ENCODE measurements at regions not wholly inside any gene's neighbourhood (a gene's known extent, or its start where the extent isn't known, plus 50 kb on each side); places are given as distances from the start of the nearest gene placed in this dataset.

DNA sequence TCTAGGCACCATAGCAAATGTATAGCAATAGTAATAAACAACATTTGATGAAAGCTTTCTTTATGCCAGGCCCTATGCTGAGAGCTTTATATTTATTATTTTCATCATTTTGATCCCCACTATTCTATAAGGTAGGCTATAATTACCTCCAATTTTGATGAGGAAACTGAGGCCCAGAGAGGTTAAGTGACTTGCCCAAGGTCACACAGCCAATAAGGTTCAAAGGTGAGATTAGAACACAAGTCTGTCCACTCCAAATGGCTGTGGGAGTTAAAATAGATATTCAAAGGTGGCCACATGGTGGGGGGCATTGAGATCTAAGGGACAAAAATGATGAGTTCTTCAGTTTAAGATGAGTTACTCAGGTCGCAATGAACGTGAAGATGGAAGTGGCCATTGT is 269.9 kb downstream of the BMP7 start:
- no peak for DNase-seq (ENCODE audit: low read depth, low spot score)

DNA sequence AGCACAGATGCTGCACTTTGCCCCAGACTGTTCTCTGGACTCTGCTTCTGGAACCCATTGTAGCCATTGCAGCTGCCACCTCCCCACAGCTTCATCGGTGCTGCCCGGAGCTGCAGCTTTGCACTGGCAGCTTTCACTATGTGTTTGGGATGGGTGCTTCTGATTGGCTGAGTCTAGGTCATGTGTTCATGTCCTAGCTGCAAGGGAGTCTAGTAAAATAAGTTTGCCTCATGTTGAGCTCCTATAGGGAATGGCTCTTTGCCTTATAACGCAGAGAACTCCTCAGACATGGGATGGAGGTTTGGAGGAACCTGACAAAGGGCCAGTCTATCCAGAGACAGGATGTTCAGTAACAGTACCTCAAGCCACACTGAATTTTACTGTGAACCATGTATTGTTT is 268.0 kb downstream of the BMP7 start:
- no peak for DNase-seq (ENCODE audit: low read depth, low spot score)

DNA sequence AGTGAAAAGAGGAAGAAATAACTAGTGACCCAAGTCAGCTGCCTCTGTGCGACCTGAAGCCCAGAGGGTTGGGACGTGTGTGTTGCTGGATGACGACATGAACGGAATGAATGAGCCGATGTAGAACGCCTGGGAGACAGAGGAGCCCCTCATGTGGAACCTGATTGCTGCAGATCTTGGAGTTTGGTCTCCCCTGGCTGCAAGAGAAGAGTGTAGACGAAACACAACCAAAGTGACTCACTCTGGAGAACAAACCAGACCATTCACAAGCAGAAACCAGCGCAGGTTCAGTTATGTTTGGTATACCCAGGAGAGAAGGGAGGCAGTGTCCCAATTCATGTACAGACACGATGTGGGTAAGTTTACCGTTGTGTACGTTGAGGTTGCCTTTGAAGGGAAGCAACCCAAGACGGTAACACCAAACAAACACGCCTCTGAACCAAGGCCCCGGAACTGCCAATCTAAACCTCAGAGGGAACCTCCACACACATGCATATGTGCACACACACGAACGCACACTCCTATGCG is 265.9 kb downstream of the BMP7 start:
- DNase-seq (ENCODE audit: low read depth, low spot score) = no peak

DNA sequence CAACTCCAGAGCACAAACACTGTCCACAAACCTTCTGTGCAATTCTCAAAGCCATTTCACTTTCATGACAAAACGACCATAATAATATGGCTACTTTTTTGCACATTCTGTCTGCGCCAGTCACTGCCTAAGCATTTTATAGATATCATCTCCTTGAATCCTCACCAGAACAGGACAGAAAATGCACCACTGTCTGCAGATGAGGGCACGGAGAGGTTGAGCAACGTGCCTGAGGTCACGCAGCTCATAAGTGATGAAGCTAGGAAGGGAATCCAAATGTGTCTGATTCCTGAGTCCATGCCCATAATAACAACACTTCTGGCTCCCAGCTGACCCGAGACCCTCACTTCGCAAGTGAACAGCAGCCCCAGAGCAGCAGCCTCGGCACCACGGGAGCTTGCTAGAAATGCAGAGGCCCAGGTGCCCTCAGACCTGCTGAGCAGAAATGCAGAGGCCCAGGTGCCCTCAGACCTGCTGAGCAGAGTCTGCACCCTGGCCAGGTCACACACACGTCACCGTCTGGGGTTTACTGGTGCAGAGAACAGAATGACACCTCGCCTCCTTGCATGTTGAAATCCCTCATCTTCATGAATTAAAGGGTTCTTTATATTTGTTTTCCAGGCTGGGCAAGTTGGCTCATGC is 265.2 kb downstream of the BMP7 start:
- no peak for DNase-seq (ENCODE audit: low read depth, low spot score)

DNA sequence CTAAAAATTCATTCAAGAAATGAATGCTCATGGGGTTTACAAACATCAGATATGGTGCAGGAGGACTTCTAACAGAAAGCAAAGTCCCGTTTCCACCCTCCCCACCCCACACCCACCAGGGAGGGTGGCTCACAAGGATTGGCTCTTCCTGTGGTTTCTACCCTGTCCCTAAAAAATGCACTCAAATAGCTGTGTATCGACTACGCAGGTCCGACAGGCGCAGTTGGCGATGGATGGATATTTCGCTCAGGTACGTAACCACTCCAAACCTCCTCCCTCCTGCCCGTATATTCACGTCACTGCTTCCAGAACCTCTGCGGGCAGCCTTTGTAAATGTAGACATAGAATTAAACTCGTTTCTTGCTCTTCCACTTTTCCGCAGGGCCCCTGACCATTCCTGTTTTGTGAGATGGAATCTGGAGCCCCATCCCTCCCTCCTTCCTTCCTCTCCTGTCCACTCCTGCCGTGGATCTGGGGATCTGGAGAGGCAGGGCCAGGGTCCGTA is 264.3 kb downstream of the BMP7 start:
- DNase-seq (ENCODE audit: low read depth, low spot score) = no peak

DNA sequence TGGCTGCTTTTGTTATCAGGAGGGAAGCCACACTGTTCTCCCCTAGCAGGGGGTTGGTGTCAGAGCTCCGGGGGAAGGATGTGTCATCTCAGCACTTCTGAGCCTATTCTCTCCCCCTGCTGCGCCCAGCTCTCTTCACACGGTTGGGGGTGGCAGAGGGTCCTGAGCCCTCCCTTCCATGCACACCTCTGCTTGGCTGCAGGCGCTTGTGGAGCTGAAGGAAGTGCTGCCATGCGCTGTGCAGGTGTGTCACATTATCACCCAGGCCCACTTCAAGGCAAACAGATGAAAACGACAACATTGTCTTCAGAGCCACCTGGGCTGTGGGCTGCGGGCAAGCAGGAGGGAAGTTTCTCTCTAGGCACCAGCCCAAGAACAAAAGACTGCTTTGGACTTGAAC is 263.4 kb downstream of the BMP7 start:
- DNase-seq (ENCODE audit: low read depth, low spot score) = no peak

DNA sequence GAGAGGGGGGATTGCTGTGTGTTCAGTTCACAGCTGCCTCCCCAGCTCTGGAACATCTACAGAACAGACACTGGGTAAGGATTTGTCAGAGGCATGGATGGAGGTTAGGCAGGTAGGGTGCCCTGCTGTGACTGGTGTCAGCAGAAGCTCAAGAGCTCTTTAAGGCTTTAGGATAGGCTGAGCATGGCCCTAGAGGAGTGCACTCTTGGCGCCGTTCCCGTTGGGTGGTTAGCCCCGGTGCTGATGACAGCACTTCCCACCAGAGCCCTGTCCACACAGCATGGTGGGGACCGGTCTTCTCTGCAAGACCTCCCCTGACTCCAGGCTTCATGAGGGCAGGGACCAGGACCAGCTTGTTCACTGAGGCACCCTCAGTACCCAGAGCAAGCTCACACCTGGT is 262.0 kb downstream of the BMP7 start:
- DNase-seq (ENCODE audit: low read depth, low spot score) = no peak

DNA sequence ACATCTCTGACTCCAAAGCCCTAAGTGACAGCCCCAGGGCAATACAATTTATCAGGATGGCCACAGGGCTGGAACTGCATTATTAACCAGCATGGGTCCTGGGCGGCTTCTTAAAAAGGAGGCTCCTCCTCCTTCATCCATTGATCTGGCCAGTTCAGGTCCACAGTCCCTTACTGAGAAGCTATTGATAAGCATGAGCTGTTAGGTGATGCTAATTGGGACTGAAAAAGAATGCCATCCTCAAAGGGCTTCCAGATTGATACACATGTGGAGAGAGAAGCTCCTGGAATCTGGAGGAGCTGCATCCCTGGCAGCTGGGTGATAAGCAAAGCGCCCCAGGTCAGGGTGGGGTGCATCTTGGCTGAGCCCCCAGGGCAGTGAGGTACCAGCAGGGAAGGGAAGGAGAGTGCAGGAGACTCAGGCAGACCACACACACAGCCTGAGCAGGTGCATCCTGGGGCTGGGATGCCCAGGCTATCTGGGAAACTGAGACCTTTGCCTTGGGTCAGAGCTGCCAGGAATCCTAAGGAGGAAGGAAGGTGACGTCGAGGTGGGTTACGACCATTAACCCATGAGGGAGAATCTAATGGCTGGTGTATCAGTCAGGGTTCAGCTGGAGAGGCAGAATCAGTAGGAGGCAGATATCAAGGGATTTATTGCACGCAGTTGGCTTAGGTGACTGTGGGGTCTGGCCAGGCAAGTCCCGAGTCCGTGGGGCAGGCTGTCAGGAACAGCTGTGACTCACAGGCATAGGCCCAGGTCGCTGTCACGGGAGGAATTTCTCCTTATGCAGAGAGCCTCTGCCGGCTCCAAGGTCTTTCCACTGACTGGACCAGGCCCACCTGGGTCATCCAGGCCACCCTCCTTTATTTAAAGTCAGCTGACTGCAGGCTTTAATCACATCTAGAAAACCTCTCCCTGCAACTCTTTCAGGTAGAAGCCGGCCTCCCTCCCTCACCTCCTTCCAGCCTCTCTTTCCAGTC is 261.2 kb downstream of the BMP7 start:
- DNase-seq (ENCODE audit: low read depth, low spot score) = no peak

DNA sequence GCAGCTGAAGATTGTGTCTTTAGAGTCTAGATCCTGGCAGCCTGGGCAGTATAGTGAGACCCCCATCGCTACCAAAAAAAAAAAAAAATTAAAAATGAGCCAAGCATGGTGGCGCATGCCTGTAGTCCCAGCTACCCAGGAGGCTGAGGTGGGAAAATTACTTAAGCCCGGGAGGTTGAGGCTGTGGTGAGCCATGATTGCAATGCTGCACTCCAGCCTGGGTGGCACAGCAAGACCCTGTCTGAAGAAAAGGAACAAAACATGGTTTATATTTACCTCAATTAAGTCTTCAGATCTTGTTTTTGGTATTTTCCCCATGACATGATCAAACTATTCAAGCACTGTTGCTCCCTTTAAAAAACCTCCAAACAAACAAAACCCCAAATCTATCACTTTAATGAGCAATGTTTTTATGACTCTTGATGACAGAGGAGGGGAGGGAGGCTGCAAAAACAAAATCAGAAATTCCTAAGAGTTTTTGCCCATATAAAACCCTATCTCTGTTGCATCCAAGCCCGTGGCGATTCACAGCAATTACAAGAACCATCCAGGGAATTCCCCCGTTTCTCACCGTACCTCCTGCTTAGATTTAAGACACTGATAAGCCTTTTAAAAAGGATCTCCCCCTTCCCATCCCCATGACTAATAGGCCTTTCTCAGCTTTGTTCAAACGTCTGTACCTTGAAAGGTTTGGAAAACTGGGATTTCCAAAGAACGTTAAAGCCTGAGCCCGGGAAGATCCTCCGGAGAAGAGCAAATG is 259.9 kb downstream of the BMP7 start:
- no peak for DNase-seq (ENCODE audit: low read depth, low spot score)

DNA sequence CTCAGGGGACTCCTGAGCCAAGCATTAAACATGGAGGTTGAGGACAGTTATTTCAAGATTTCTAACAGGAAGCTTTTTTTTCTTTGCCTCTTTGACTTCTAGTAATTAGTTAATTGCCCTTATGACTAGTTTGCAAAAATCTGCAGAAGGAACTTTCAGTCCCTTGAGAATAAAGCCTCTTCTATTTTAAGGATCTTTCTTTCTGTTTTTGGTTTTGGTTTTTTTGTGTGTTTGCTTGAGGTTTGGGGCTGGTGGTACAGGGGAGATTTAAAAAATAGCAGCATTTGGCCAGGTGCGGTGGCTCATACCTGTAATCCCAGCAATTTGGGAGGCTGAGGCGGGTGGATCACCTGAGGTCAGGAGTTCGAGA is 259.3 kb downstream of the BMP7 start:
- DNase-seq (ENCODE audit: low read depth, low spot score) = no peak

DNA sequence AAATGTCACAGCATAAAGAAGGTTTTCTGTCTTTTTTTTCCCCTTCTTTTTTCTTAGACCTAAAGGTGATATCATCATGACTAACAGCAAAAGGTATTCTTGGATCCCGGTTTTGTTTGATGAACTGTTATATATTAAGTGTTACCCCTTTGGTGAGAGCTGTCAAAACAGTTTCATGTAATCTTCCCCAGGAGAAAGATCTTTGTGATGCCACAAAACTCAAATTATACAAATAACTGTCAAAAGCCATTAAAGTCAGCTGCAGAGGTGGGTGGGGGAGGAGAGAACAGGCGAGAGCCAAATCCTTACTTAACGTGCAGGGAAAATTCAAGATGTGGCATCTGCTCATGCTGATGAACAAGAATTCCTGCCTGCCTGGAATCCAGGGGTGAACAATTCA is 258.2 kb downstream of the BMP7 start:
- DNase-seq (ENCODE audit: low read depth, low spot score) = no peak

DNA sequence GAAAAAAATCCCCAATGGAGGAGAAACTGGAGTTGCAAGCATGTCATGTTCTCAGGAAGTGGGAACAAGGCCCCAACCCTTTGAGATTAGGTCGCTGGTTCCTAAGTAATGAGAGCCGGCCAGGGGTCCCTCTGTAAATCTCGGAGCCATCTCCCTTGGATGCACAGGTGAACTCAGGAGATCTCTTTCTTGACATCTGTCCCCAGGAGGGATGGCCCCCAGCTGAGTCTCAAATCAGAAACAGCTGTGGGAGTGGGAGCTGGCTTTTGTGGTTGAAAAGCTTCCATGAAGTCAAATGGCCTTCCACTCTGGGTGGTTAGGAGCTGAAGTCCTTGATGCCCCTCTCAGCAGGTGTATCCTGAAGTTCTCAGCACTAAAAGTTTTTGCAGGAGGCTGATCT is 257.1 kb downstream of the BMP7 start:
- DNase-seq (ENCODE audit: low read depth, low spot score) = no peak

DNA sequence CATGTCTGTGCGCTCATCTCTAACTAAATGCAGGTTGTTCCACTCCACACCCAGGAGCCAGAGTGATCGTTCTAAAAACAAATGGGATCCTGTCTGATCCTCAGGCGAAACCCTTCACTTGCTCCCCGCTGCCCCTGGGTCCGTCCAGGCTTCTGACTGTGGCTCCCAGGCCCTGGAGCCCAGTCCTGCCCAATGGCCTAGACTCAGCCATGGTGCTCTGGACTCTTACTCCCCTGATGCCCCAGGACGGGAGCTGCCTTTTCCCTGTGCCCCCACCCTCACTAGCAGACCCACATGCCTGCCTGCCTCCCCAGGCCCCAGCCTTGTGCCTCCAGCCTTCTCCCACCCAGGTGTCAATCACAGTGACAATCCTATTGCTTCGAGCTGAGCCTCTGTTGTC is 256.7 kb downstream of the BMP7 start:
- DNase-seq (ENCODE audit: low read depth, low spot score) = no peak

DNA sequence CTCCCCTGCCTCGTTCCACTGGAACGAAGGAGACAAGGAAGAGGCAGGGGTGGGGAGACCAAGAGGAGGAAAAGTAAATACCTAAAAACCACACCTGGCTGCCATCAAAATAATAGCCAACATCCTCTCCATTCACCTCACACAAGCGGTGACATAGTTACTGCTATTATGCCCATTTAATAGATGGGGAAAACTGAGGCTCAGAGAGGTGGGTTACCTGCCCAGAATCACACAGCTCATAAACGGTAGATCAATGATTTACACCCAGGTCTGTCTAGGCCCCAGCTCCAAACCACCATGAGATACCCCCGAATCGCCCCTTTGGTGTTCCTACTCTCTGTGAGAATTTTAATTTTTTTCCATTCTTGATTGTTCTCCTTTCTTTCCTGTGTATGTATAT is 253.8 kb downstream of the BMP7 start:
- no peak for DNase-seq (ENCODE audit: low read depth, low spot score)

DNA sequence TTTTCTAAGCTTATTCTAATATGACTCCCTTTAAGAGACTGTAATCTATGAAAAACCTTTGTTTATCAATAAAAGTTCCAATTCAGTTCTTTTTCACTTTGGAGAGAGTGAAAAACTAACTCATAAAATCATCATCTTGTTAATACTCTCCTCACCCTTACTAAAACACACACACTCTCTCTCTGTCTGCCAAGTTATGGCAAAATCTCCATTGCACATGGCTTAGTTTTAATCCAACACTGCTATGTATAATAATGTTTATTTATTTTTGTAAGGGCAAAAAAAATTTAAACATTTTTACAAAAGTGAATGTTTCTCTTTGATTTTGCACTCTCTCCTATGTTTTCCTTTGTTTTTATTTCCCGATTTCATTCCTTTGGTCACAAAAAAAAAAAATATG is 253.2 kb downstream of the BMP7 start:
- DNase-seq (ENCODE audit: low read depth, low spot score) = no peak

DNA sequence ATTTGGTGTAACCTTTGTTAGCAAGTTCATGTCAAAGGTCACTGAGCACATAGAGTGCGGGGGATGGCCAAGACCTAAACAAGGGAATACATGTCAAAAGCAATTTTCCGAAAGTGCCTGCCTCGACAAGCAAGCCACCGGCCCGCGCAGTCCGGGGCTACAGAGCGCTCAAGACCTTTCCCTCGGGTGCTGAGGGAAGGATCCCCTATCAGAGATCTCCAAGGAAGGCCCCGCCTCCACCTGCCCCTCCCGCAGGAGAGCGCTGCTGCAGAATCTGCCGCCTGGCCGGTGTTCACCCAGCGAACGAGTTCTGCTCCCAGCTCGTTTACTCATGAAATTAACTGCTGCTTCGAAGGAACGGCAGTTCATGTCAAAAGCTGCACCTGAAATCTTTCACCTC is 252.7 kb downstream of the BMP7 start:
- DNase-seq (ENCODE audit: low read depth, low spot score) = no peak

DNA sequence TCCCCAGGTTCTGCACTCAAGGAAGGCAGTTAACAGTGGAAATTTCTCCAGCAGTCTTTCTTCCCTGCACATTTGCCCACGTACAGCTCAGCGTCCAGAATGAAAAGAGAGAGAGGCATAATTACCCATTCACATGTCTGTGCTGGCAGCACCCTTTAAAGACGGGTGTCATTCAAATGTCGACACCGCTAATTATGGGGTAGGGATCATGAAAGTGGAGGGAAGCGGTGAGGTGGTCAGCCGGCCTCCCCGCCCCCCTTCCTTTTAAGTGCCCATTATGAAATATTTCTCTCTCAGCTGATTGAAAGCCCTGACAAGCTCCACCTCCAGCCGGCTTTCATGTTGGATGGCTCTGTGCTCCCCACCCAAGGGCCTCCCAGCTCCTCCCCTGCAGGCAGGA is 246.1 kb downstream of the BMP7 start:
- DNase-seq (ENCODE audit: low read depth, low spot score) = no peak

DNA sequence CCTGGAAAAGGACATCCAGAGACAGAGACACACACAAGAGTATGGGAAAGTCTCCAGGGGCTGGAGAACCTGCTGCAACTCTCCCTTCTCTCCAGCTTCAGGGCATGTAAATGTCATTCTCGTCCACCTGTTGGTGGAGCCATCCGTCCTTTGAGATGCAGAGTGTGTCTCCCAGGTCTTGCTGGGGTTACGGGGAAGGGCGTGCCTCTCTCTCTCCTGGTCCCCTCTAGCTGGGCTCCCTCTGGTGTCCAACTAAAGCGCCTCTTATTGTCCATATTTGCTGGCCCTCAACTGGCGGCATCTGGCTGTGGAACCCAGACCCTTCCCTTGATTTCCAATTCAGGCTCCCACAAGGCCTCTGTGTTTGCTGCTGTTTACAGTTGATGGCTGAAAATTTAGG is 244.1 kb downstream of the BMP7 start:
- no peak for DNase-seq (ENCODE audit: low read depth, low spot score)

DNA sequence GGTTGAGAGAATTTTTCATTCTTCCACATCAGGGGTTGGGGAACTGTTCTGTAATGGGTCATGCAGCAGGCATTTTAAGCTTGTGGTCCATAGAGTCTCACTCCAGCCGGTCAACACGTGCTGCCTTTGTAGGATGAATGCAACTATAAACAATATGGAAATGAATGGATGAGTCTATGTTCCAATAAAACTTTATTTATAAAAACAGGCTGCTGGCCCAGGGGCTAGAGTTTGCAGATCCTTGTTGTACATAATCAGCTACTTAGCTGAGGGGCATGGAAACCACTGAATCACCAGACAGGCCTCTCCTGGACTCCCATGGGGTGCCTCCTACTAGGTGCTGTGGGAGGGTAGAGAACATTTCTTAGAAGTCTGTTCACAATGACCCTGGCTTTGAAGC is 243.4 kb downstream of the BMP7 start:
- DNase-seq (ENCODE audit: low read depth, low spot score) = no peak

DNA sequence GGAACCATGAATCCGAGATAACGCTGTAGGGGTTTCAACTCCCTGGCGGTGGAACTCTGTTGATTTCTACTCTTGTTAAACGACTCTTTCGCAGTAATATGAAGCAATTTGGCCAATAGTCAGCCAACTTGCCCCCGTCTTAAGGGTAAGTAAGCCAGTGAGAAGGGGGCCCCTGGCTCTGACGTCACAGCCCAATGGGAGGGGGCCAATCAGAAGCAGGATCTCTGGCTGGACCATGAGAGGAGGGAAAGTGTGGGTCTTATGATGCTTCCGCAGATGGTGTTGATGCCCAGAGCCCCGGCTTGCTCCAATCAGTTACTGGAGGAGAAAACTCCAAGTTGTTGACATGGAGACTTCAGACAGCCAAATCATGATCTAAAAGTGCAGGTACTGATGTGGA is 242.4 kb downstream of the BMP7 start:
- DNase-seq (ENCODE audit: low read depth, low spot score) = no peak

DNA sequence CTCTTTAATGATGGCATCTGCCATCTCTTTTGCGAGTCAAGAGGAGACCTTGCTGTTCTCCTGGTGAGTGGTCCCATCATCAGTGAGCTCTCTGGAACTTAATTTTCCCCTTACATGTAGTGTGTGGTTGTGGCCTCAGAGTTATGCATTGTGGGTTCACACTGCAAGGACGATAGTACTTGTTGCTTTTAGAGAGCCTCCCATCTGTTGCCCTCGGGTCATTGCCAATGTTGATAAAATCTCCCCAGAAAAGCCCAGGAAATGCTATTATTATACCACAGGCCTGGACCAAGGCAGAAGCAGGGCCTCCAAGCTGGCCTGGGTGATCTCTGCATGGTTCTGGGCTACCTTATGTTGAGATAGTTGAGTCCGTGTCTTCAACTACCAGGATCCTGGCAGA is 241.6 kb downstream of the BMP7 start:
- DNase-seq (ENCODE audit: low read depth, low spot score) = no peak

DNA sequence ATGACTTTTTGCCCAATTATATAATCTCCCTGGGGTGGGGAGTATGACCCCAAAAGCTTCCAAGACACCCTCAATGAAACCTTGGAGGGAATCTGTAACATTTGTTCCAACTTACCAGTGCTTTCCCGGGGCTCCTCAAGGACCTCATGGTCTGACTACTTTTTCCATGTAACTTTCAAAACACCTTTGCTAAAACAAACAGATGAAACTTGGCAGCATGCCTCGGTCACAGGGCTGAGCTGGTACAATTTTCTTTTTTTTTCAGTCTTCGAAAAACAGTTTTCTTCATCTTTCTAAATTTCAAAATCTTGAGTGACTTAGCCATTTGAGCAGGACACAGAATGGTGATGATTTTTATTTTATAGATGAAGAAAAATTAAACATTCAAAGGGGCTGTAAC is 241.2 kb downstream of the BMP7 start:
- DNase-seq (ENCODE audit: low read depth, low spot score) = no peak

All from brain pericyte (primary cell).